PFSK-1 (cell line): ENCODE measurements at regions not wholly inside any gene's neighbourhood (a gene's known extent, or its start where the extent isn't known, plus 50 kb on each side); places are given as distances from the start of the nearest gene placed in this dataset.

Experiments
- FOXP2 ChIP-seq: optimal IDR thresholded peaks from 2 replicates; pipeline ENCODE3; 2011; ENCODE audit warnings: borderline replicate concordance, control low read depth, inconsistent platforms; ENCODE audit not compliant: insufficient read depth; ENCODE audit errors: extremely low read length, extremely low read depth
- POLR2AphosphoS5 ChIP-seq: IDR thresholded peaks from 2 replicates; pipeline ENCODE4 v1.6.1; 2012; ENCODE audit warnings: low read depth, mild to moderate bottlenecking, control low read depth, low read length, moderate library complexity
- TAF1 ChIP-seq: IDR thresholded peaks from 2 replicates; pipeline ENCODE4 v1.6.1; 2012; ENCODE audit warnings: low read length, control low read depth, borderline replicate concordance; ENCODE audit not compliant: insufficient read depth
- TF ChIP-seq, protein P1 (sequence below), 2 experiments: IDR thresholded peaks; 2 replicates each; pipeline versions ENCODE4 v1.6.1 to v1.8.0; 2011 to 2012; ENCODE audit warnings: low read depth in 2 of 2, low read length in 2 of 2, control low read depth in 1 of 2, inconsistent platforms in 1 of 2, mild to moderate bottlenecking in 1 of 2, moderate library complexity in 1 of 2; ENCODE audit not compliant: insufficient read depth in 1 of 2

DNA sequence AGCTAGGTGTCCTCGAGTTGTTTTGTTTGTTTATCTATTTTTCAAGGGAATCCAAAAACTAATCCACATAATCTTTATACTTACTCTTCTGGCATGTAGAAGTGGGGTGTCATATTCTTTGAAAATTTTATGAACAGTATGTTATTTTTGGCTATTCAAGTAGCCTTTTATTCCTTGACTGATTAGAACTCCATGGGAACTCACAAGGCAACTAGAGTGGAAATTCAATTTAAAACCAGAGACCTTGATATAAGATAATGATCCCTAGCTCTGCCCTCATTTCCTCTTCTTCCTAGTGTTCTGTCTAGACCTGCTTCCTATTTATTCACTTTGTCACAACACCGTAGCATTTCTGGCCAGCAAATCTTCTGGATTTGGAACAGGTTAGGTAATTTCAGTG, 1123.7 kb upstream of the C9orf72 start:
- TF ChIP-seq TAF1 (no peak), POLR2AphosphoS5 (no peak), FOXP2 (no peak)
- TF ChIP-seq, protein P1, sequence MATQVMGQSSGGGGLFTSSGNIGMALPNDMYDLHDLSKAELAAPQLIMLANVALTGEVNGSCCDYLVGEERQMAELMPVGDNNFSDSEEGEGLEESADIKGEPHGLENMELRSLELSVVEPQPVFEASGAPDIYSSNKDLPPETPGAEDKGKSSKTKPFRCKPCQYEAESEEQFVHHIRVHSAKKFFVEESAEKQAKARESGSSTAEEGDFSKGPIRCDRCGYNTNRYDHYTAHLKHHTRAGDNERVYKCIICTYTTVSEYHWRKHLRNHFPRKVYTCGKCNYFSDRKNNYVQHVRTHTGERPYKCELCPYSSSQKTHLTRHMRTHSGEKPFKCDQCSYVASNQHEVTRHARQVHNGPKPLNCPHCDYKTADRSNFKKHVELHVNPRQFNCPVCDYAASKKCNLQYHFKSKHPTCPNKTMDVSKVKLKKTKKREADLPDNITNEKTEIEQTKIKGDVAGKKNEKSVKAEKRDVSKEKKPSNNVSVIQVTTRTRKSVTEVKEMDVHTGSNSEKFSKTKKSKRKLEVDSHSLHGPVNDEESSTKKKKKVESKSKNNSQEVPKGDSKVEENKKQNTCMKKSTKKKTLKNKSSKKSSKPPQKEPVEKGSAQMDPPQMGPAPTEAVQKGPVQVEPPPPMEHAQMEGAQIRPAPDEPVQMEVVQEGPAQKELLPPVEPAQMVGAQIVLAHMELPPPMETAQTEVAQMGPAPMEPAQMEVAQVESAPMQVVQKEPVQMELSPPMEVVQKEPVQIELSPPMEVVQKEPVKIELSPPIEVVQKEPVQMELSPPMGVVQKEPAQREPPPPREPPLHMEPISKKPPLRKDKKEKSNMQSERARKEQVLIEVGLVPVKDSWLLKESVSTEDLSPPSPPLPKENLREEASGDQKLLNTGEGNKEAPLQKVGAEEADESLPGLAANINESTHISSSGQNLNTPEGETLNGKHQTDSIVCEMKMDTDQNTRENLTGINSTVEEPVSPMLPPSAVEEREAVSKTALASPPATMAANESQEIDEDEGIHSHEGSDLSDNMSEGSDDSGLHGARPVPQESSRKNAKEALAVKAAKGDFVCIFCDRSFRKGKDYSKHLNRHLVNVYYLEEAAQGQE (IDR thresholded peaks at IDR 0.05; ENCODE audit: insufficient read depth in 1 of 2, low read depth in 2 of 2, low read length in 2 of 2), result no peak
